HepG2 (cell line): ENCODE measurements at regions not wholly inside any gene's neighbourhood (a gene's known extent, or its start where the extent isn't known, plus 50 kb on each side); places are given as distances from the start of the nearest gene placed in this dataset.

Experiments used
- ATAC-seq: fragments of 200-7000 bp; cut with Tn5 transposase; 3 replicates; pipeline ENCODE4 v1.9.1; 2020; ENCODE audit warnings: mild to moderate bottlenecking, moderate library complexity
- BruUV-seq: library from RNA; stranded (reverse); fragments of 400-500 nt; replicated peaks from 2 replicates; lab custom pipeline; 2021; lab: Mats Ljungman, UMichigan
- CTCF ChIA-PET: fragments of 300-600 bp; formaldehyde crosslinking; extraction: SDS; loops from one replicate; lab custom pipeline; 2021; ENCODE audit warnings: low total read pairs, inconsistent platforms, low intra/inter-chr PET ratio; lab: Yijun Ruan, JAX
- POLR2A ChIA-PET: fragments of 350-600 bp; sonication (Branson Sonifier 250); formaldehyde crosslinking; loops from one replicate; lab custom pipeline; 2020; ENCODE audit warnings: antibody characterized with exemption, inconsistent platforms; lab: Yijun Ruan, JAX
- DNase-seq: peaks from one replicate; pipeline ENCODE4 v3.0.0-alpha.2; 2015; ENCODE audit warnings: low spot score
- FAIRE-seq: peaks from 3 replicates; lab custom pipeline; 2011; peaks lifted over from hg19 to GRCh38; lab: Jason Lieb, UNC
- H2AFZ ChIP-seq: one replicate; pipeline ENCODE4 v1.6.1; 2011; ENCODE audit warnings: low read length, inconsistent platforms
- H3K27ac ChIP-seq: fragments of 300-600 bp; 3 replicates; pipeline ENCODE4 v1.8.0; 2011; ENCODE audit warnings: mixed run types, mild to moderate bottlenecking, mixed read lengths, low read length, inconsistent platforms; ENCODE audit not compliant: insufficient read depth; ENCODE audit errors: extremely low read length
- H3K27me3 ChIP-seq, 2 experiments: fragments of 200-600 bp in 1 of 2; 2 replicates in 1 of 2; 3 replicates in 1 of 2; pipeline versions ENCODE4 v1.6.0 to v1.8.0; 2011; ENCODE audit warnings: low read length in 2 of 2, mild to moderate bottlenecking in 2 of 2, moderate library complexity in 2 of 2, inconsistent platforms in 1 of 2; ENCODE audit not compliant: insufficient read depth in 2 of 2, control insufficient read depth in 1 of 2
- H3K36me3 ChIP-seq, 2 experiments: fragments of 200-600 bp in 1 of 2; replicated peaks in 1 of 2; 2 replicates in 1 of 2; 3 replicates in 1 of 2; pipeline versions ENCODE4 v1.5.1 to v1.8.0; 2011; ENCODE audit warnings: low read length in 2 of 2, inconsistent platforms in 1 of 2; ENCODE audit not compliant: insufficient read depth in 2 of 2, control insufficient read depth in 1 of 2
- H3K4me1 ChIP-seq: 2 replicates; pipeline ENCODE4 v1.5.1; 2012; ENCODE audit warnings: low read length, inconsistent platforms; ENCODE audit not compliant: insufficient read depth
- H3K4me2 ChIP-seq: 2 replicates; pipeline ENCODE4 v1.6.0; 2011; ENCODE audit warnings: low read depth, low read length, inconsistent platforms
- H3K4me3 ChIP-seq, 3 experiments: fragments of 200-600 bp in 1 of 3; sonication (generic), shearing (Covaris generic) in 1 of 3; replicated peaks in 1 of 3; 2 replicates each; pipeline ENCODE4 v1.5.1; 2011 to 2016; ENCODE audit warnings: low read length in 3 of 3, inconsistent platforms in 2 of 3, low read depth in 2 of 3, mild to moderate bottlenecking in 2 of 3, control low read depth in 1 of 3, mixed read lengths in 1 of 3; ENCODE audit not compliant: insufficient read depth in 1 of 3
- H3K79me2 ChIP-seq: one replicate; pipeline ENCODE4 v1.6.1; 2011; ENCODE audit warnings: low read length, inconsistent platforms; ENCODE audit not compliant: insufficient read depth
- H3K9ac ChIP-seq: 2 replicates; pipeline ENCODE4 v1.6.0; 2011; ENCODE audit warnings: mild to moderate bottlenecking, low read depth, low read length, inconsistent platforms; ENCODE audit not compliant: insufficient read depth
- H3K9me3 ChIP-seq: 2 replicates; pipeline ENCODE4 v1.5.1; 2012; ENCODE audit warnings: mild to moderate bottlenecking, low read length
- H4K20me1 ChIP-seq: 2 replicates; pipeline ENCODE4 v1.6.0; 2011; ENCODE audit warnings: inconsistent platforms, mild to moderate bottlenecking, low read length, moderate library complexity; ENCODE audit not compliant: insufficient read depth
- ZBTB7B ChIP-seq: sonication (generic); formaldehyde crosslinking; IDR thresholded peaks from 2 replicates; pipeline ENCODE4 v1.4.0; 2020; ENCODE audit warnings: missing genetic modification reagents
- ZNF234 ChIP-seq: sonication (generic); formaldehyde crosslinking; conservative IDR thresholded peaks from 2 replicates; pipeline ENCODE4 v1.5.1; 2020; ENCODE audit warnings: mild to moderate bottlenecking, missing genetic modification reagents
- WGBS: methylation state at CpG from one replicate; pipeline ENCODE4 v1.1.6; 2017; ENCODE audit warnings: low lambda C conversion rate; 5-methylcytosine and 5-hydroxymethylcytosine counted together
- in situ Hi-C: cut with HindIII; loops from 2 replicates; pipeline ENCODE4 v1.10.0; 2017; ENCODE audit warnings: low pct_unique_long_range_greater_than_20kb; ENCODE audit not compliant: extremely low pct_ligation_motif_present
- intact Hi-C: fragments of 100-400 bp; cut with micrococcal nuclease; formaldehyde crosslinking; loops from one replicate; pipeline ENCODE4 v1.10.0; 2022; ENCODE audit not compliant: unreplicated experiment
- TF ChIP-seq, protein P1 (sequence below): sonication (generic); formaldehyde crosslinking; IDR thresholded peaks from 2 replicates; pipeline ENCODE4 v1.4.0; 2020; ENCODE audit warnings: missing genetic modification reagents, mild to moderate bottlenecking, borderline replicate concordance
- TF ChIP-seq, protein P2 (sequence below): sonication (generic); formaldehyde crosslinking; IDR thresholded peaks from 2 replicates; pipeline ENCODE4 v1.5.1; 2020; ENCODE audit warnings: missing genetic modification reagents, mild to moderate bottlenecking, borderline replicate concordance

DNA sequence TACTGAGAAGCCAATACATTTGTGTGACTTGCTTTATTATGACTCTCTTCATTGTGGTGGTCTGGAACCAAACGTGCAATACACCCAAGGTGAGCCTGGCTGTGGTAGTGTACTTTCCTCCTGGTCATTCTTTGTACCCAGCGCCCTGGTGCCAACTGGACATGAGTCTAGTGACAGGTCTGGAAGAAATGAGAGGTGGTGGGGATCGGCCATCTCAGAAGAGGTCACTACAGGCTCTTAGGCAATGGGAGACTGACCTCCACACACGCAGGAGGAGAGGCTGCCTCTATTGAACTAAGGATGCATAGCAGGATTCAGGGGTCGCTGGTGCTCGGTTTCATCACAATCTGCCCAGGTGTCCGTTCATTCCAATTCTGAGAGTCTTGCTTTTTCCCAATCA lies 56.4 kb upstream of the RTL6 start:
- Histone ChIP-seq H3K4me3 (no peak overlapping the region), H3K79me2 (no peaks in the 10 kb centered on the region), H3K4me1 (no peaks in the 10 kb centered on the region), H3K4me2 (no peak overlapping the region), H3K36me3 (no peaks in the 10 kb centered on the region), H3K9ac (no peak overlapping the region), H3K9me3 (no peaks in the 10 kb centered on the region), H3K27ac (no peak overlapping the region), H4K20me1 (no peaks in the 10 kb centered on the region), H3K27me3 (peaks cover 1 to 27% of the 10 kb centered on the region in 2 experiments; a peak in 4 of 5 replicates), H2AFZ (no peak overlapping the region)
- DNase-seq = no peak
- FAIRE-seq = no peak
- intact Hi-C loops (no loop called here), in situ Hi-C loops (no loop called here)
- ATAC-seq = no peak
- TF ChIP-seq ZBTB7B = no peak
- TF ChIP-seq, protein P1, sequence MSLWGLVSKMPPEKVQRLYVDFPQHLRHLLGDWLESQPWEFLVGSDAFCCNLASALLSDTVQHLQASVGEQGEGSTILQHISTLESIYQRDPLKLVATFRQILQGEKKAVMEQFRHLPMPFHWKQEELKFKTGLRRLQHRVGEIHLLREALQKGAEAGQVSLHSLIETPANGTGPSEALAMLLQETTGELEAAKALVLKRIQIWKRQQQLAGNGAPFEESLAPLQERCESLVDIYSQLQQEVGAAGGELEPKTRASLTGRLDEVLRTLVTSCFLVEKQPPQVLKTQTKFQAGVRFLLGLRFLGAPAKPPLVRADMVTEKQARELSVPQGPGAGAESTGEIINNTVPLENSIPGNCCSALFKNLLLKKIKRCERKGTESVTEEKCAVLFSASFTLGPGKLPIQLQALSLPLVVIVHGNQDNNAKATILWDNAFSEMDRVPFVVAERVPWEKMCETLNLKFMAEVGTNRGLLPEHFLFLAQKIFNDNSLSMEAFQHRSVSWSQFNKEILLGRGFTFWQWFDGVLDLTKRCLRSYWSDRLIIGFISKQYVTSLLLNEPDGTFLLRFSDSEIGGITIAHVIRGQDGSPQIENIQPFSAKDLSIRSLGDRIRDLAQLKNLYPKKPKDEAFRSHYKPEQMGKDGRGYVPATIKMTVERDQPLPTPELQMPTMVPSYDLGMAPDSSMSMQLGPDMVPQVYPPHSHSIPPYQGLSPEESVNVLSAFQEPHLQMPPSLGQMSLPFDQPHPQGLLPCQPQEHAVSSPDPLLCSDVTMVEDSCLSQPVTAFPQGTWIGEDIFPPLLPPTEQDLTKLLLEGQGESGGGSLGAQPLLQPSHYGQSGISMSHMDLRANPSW = no peak
- no peak for TF ChIP-seq ZNF234 (CRISPR knock-in tag)
- TF ChIP-seq, protein P2, sequence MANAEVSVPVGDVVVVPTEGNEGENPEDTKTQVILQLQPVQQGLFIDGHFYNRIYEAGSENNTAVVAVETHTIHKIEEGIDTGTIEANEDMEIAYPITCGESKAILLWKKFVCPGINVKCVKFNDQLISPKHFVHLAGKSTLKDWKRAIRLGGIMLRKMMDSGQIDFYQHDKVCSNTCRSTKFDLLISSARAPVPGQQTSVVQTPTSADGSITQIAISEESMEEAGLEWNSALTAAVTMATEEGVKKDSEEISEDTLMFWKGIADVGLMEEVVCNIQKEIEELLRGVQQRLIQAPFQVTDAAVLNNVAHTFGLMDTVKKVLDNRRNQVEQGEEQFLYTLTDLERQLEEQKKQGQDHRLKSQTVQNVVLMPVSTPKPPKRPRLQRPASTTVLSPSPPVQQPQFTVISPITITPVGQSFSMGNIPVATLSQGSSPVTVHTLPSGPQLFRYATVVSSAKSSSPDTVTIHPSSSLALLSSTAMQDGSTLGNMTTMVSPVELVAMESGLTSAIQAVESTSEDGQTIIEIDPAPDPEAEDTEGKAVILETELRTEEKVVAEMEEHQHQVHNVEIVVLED = no peak
- no TSS peak for BruUV-seq
- POLR2A ChIA-PET = no interaction called here
- CTCF ChIA-PET = no interaction called here
- WGBS = 6% methylated on average over 7 of the region's 7 CpGs
